ENCODE measurements at regions not wholly inside any gene's neighbourhood (a gene's known extent, or its start where the extent isn't known, plus 50 kb on each side); places are given as distances from the start of the nearest gene placed in this dataset.

DNA sequence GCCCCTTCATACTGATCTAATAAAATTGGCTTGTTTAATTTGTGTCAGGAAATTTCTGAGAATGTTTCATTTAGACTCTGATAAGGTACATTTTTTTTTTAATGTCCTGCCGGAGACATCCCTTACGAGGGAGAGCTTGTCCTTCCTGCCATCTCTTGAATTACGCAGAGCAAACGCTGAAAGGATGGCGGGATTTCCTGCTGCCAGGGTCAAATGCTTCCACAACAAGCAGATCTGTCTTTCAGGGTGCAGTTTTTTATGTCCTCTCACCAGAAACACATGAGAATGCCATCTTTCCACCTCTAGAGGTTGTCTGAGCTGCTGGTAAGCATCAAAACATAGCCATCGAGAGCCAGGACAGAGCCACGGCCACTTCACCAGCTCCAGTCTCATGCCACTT is 126.8 kb upstream of the ARHGAP5 start:
- no peak overlapping the region for H2AFZ ChIP-seq (ENCODE audit: low read length)
- no peak overlapping the region for H3K4me3 ChIP-seq (ENCODE audit: insufficient read depth, low read length)
- H3K79me2 ChIP-seq (ENCODE audit: insufficient read depth, low read length), result no peaks in the 10 kb centered on the region
- H3K27me3 ChIP-seq (ENCODE audit: insufficient read depth, low read length), result peaks cover 12% of the 10 kb centered on the region
- H3K4me2 ChIP-seq (ENCODE audit: insufficient read depth, low read length), result no peak overlapping the region
- H3K4me1 ChIP-seq (ENCODE audit: insufficient read depth, low read length), result no peaks in the 10 kb centered on the region
- H3K9me3 ChIP-seq (ENCODE audit: low read depth, low read length), result no peaks in the 10 kb centered on the region
- H3K27ac ChIP-seq (ENCODE audit: low read depth, low read length), result no peak overlapping the region
- H4K20me1 ChIP-seq (ENCODE audit: insufficient read depth, low read length), result no peaks in the 10 kb centered on the region
- no peak for DNase-seq (ENCODE audit: insufficient read length, low spot score, missing footprints)
- H3K36me3 ChIP-seq (ENCODE audit: insufficient read depth, low read length), result no peaks in the 10 kb centered on the region
- TF ChIP-seq, protein P1, sequence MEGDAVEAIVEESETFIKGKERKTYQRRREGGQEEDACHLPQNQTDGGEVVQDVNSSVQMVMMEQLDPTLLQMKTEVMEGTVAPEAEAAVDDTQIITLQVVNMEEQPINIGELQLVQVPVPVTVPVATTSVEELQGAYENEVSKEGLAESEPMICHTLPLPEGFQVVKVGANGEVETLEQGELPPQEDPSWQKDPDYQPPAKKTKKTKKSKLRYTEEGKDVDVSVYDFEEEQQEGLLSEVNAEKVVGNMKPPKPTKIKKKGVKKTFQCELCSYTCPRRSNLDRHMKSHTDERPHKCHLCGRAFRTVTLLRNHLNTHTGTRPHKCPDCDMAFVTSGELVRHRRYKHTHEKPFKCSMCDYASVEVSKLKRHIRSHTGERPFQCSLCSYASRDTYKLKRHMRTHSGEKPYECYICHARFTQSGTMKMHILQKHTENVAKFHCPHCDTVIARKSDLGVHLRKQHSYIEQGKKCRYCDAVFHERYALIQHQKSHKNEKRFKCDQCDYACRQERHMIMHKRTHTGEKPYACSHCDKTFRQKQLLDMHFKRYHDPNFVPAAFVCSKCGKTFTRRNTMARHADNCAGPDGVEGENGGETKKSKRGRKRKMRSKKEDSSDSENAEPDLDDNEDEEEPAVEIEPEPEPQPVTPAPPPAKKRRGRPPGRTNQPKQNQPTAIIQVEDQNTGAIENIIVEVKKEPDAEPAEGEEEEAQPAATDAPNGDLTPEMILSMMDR (IDR thresholded peaks at IDR 0.05; ENCODE audit: extremely low read depth, low read depth, low read length), result no peak

DNA sequence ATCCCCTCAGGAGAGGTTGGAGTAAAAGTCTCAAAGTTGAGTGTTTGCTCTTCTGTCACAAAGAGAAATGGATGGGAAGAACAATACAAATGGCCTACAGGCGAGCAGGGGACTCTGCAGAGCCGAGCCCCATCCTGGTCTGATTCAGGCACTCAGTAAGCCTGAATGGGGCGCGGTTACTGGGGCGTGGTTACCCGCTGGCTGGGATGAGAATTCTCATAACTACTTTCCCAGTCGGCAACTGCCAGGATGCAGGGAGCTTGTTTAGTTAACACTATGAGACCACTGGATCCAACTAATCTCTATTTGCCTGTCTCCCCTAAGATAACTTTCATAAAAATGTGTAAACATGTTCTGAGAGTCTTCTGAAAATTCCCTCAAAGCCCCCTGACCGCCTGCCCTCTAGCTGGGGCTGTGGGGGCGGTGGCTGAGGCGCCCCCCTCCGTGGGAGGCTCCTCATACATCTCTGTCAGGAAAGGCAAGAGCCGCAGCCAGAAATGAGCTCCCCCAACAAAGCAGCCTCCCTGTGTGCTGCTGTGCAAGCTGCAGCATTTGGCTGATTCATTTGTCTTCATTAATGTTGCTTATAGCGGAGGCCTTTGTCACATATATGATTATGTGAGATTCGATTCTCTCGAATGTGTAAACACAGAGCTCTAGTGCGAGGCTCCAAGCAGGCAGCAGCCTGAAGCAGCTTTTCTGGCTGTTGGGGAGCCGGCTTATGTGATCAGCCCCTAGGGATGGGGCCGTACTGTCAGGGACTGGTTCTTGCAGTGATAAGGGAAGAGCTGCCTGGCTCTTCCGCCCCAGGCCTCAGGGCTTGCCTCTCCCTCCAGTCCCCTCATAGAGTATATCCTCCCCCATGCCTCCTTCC is 126.1 kb upstream of the ARHGAP5 start:
- no peak for DNase-seq (ENCODE audit: insufficient read length, low spot score, missing footprints)
- no peaks in the 10 kb centered on the region for H3K9me3 ChIP-seq (ENCODE audit: low read depth, low read length)
- no peaks in the 10 kb centered on the region for H3K36me3 ChIP-seq (ENCODE audit: insufficient read depth, low read length)
- H3K27me3 ChIP-seq (ENCODE audit: insufficient read depth, low read length), result peaks cover 12% of the 10 kb centered on the region
- no peak overlapping the region for H3K4me3 ChIP-seq (ENCODE audit: insufficient read depth, low read length)
- no peak overlapping the region for H3K27ac ChIP-seq (ENCODE audit: low read depth, low read length)
- no peaks in the 10 kb centered on the region for H3K79me2 ChIP-seq (ENCODE audit: insufficient read depth, low read length)
- no peaks in the 10 kb centered on the region for H4K20me1 ChIP-seq (ENCODE audit: insufficient read depth, low read length)
- TF ChIP-seq, protein P1 (IDR thresholded peaks at IDR 0.05; ENCODE audit: extremely low read depth, low read depth, low read length), result no peak
- no peak overlapping the region for H3K4me2 ChIP-seq (ENCODE audit: insufficient read depth, low read length)
- no peak overlapping the region for H2AFZ ChIP-seq (ENCODE audit: low read length)
- H3K4me1 ChIP-seq (ENCODE audit: insufficient read depth, low read length), result no peaks in the 10 kb centered on the region

DNA sequence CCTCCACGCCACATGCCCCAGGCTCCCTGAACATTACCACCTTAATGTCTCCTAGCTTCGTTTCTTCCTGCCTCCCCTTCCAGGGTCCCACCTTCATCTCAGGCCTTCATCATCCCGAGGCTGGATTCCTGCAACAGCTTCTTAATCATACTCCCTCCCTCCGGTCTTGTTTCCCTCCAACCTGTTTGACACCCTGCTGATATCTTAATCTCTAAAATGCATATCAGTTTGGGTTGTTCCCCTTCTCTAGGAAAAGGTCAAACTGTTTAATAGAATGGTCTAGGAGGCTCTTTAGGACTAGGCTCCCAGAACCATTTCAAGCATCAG is 125.5 kb upstream of the ARHGAP5 start:
- TF ChIP-seq, protein P1 (IDR thresholded peaks at IDR 0.05; ENCODE audit: extremely low read depth, low read depth, low read length), result no peak
- peaks cover 12% of the 10 kb centered on the region for H3K27me3 ChIP-seq (ENCODE audit: insufficient read depth, low read length)
- no peak overlapping the region for H3K4me3 ChIP-seq (ENCODE audit: insufficient read depth, low read length)
- no peak for DNase-seq (ENCODE audit: insufficient read length, low spot score, missing footprints)
- no peak overlapping the region for H3K4me2 ChIP-seq (ENCODE audit: insufficient read depth, low read length)
- H3K36me3 ChIP-seq (ENCODE audit: insufficient read depth, low read length), result no peaks in the 10 kb centered on the region
- no peak overlapping the region for H2AFZ ChIP-seq (ENCODE audit: low read length)
- no peaks in the 10 kb centered on the region for H3K9me3 ChIP-seq (ENCODE audit: low read depth, low read length)
- H3K27ac ChIP-seq (ENCODE audit: low read depth, low read length), result no peak overlapping the region
- no peaks in the 10 kb centered on the region for H4K20me1 ChIP-seq (ENCODE audit: insufficient read depth, low read length)
- no peaks in the 10 kb centered on the region for H3K79me2 ChIP-seq (ENCODE audit: insufficient read depth, low read length)
- no peaks in the 10 kb centered on the region for H3K4me1 ChIP-seq (ENCODE audit: insufficient read depth, low read length)

DNA sequence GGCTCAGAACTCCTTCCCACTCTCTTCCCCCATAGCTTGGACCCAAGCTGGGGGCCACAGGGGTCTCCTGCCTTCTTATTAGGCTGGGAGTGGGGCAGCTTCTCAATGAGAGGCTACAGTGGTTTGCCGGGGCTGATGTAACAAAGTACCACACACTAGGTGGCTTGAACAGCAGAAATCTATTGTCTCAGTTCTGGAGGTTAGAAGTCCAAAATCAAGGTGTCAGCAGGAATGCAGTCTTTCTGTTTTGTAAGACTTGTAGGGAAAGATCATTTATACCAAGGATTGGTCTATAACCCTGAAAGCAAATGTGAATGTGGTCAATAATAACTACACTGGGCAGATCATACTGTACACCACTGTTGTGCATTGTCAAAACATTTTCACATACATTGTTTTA is 124.5 kb upstream of the ARHGAP5 start:
- Histone ChIP-seq H2AFZ (ENCODE audit: low read length) (no peak overlapping the region), H3K27ac (ENCODE audit: low read depth, low read length) (no peak overlapping the region), H4K20me1 (ENCODE audit: insufficient read depth, low read length) (no peaks in the 10 kb centered on the region), H3K27me3 (ENCODE audit: insufficient read depth, low read length) (peaks cover 10% of the 10 kb centered on the region), H3K4me2 (ENCODE audit: insufficient read depth, low read length) (no peak overlapping the region), H3K36me3 (ENCODE audit: insufficient read depth, low read length) (no peaks in the 10 kb centered on the region), H3K4me1 (ENCODE audit: insufficient read depth, low read length) (no peaks in the 10 kb centered on the region), H3K9me3 (ENCODE audit: low read depth, low read length) (no peaks in the 10 kb centered on the region), H3K4me3 (ENCODE audit: insufficient read depth, low read length) (no peak overlapping the region), H3K79me2 (ENCODE audit: insufficient read depth, low read length) (no peaks in the 10 kb centered on the region)
- DNase-seq (ENCODE audit: insufficient read length, low spot score, missing footprints), result no peak
- TF ChIP-seq, protein P1 (IDR thresholded peaks at IDR 0.05; ENCODE audit: extremely low read depth, low read depth, low read length), result no peak
